ENCODE measurements at regions not wholly inside any gene's neighbourhood (a gene's known extent, or its start where the extent isn't known, plus 50 kb on each side); places are given as distances from the start of the nearest gene placed in this dataset.

DNA sequence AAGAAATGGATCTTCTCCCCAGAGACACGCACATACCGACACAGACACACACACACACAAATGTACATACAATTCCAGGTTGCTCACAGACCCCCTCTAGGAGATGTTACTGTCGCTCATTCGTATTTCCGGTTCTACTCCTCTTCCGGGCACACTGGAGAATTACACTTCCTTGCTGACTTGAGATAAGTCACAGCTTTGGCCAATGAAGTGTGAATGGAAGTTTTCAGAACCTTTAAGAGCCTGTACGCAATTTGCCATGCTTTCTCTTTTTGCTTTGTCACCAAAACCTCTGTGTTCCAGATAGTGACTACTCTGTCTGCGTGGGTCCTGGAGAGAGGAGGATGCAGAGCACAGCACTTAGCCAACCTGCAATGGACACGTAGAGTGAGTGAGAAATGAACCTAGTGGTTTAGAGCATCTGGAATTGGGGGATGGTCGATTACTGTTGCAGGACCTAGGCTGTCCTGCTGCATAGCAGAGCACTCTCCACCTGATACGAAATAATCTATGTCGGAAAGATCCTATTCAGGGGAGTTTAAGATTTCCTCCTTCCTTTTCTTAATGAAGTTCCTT lies 239.5 kb upstream of the TET2 start (continued):
- TF ChIP-seq NFYB (IDR thresholded peaks at IDR 0.05; ENCODE audit: insufficient read depth, low read depth, low read length) (no peak), NRF1 (conservative IDR thresholded peaks at IDR 0.05; ENCODE audit: low read depth, low read length) (no peak), E2F4 (IDR thresholded peaks at IDR 0.05; ENCODE audit: low read depth, low read length) (no peak)
- TF ChIP-seq, protein P1, sequence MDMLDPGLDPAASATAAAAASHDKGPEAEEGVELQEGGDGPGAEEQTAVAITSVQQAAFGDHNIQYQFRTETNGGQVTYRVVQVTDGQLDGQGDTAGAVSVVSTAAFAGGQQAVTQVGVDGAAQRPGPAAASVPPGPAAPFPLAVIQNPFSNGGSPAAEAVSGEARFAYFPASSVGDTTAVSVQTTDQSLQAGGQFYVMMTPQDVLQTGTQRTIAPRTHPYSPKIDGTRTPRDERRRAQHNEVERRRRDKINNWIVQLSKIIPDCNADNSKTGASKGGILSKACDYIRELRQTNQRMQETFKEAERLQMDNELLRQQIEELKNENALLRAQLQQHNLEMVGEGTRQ (IDR thresholded peaks at IDR 0.05; ENCODE audit: borderline replicate concordance, low read depth, low read length) = no peak

GRCh38 chr4:104907991-104908390 lies 238.7 kb upstream of the TET2 start:
- Histone ChIP-seq H3K4me2 (ENCODE audit: control insufficient read depth, insufficient read depth) (no peak overlapping the region), H2AFZ (ENCODE audit: control insufficient read depth, low read depth, low read length) (no peak overlapping the region), H3K9me3 (replicated peaks; ENCODE audit: control insufficient read depth, insufficient read depth, low read length) (no peaks in the 10 kb centered on the region; the same call in 1 of the 3 replicates), H3K27ac (ENCODE audit: control insufficient read depth, insufficient read depth) (no peak overlapping the region), H3K36me3 (ENCODE audit: control insufficient read depth in 2 of 2, insufficient read depth in 2 of 2, low read length in 1 of 2) (no peaks in the 10 kb centered on the region), H3K4me3 (no peak overlapping the region), H4K20me1 (ENCODE audit: control insufficient read depth, insufficient read depth) (no peaks in the 10 kb centered on the region), H3K4me1 (ENCODE audit: control insufficient read depth, insufficient read depth, low read length) (no peaks in the 10 kb centered on the region), H3K9ac (ENCODE audit: control insufficient read depth, insufficient read depth, low read length) (no peak overlapping the region), H3K27me3 (replicated peaks in 1 of 2; ENCODE audit: control insufficient read depth in 2 of 2, insufficient read depth in 2 of 2, low read length in 1 of 2) (no peaks in the 10 kb centered on the region), H3K79me2 (ENCODE audit: control insufficient read depth, insufficient read depth, low read length) (no peaks in the 10 kb centered on the region)
- no TSS peak for BruUV-seq (replicated peaks)
- RAD21 ChIA-PET (ENCODE audit: unreplicated experiment) = no interaction called here
- WGBS (ENCODE audit: insufficient coverage, insufficient replicate concordance, low lambda C conversion rate, missing lambda C conversion rate) = 0% methylated on average over 1 of the region's 1 CpG
- SMC1A ChIA-PET (ENCODE audit: uncharacterized antibody, unreplicated experiment) = interaction anchor here (1.0 to 1.2 kb wide), 3 partner anchors 11 to 232 kb away, joined by 3 to 4 read pairs (median 3); no protein-coding TSS in a partner anchor
- intact Hi-C loops (cut with micrococcal nuclease; ENCODE audit: unreplicated experiment) (no loop called here), in situ Hi-C loops (cut with MboI) (no loop called here)
- FAIRE-seq = no peak
- TF ChIP-seq WRNIP1 (IDR thresholded peaks at IDR 0.05; ENCODE audit: borderline replicate concordance, low read depth, low read length) (no peak), JUND (IDR thresholded peaks at IDR 0.05; ENCODE audit: low read depth, low read length) (no peak), ZZZ3 (IDR thresholded peaks at IDR 0.05; ENCODE audit: control insufficient read depth, insufficient read length, low read depth) (no peak), BCL3 (IDR thresholded peaks at IDR 0.05; ENCODE audit: borderline replicate concordance, insufficient read depth, low read depth, low read length, poor library complexity, severe bottlenecking) (no peak), SPI1 (IDR thresholded peaks at IDR 0.05; ENCODE audit: borderline replicate concordance, insufficient read depth, low read depth, low read length) (no peak), RELA (IDR thresholded peaks at IDR 0.05; ENCODE audit: borderline replicate concordance, partially characterized antibody) (no peak), SMAD5 (IDR thresholded peaks at IDR 0.05; ENCODE audit: low read depth) (no peak)
- TF ChIP-seq, protein P2, sequence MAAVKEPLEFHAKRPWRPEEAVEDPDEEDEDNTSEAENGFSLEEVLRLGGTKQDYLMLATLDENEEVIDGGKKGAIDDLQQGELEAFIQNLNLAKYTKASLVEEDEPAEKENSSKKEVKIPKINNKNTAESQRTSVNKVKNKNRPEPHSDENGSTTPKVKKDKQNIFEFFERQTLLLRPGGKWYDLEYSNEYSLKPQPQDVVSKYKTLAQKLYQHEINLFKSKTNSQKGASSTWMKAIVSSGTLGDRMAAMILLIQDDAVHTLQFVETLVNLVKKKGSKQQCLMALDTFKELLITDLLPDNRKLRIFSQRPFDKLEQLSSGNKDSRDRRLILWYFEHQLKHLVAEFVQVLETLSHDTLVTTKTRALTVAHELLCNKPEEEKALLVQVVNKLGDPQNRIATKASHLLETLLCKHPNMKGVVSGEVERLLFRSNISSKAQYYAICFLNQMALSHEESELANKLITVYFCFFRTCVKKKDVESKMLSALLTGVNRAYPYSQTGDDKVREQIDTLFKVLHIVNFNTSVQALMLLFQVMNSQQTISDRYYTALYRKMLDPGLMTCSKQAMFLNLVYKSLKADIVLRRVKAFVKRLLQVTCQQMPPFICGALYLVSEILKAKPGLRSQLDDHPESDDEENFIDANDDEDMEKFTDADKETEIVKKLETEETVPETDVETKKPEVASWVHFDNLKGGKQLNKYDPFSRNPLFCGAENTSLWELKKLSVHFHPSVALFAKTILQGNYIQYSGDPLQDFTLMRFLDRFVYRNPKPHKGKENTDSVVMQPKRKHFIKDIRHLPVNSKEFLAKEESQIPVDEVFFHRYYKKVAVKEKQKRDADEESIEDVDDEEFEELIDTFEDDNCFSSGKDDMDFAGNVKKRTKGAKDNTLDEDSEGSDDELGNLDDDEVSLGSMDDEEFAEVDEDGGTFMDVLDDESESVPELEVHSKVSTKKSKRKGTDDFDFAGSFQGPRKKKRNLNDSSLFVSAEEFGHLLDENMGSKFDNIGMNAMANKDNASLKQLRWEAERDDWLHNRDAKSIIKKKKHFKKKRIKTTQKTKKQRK (IDR thresholded peaks at IDR 0.05; ENCODE audit: low read depth, low read length) = no peak
- no peak for DNase-seq (ENCODE audit: low read depth, low spot score)
- ATAC-seq = no peak
- POLR2A ChIA-PET = no interaction called here
- CTCF ChIA-PET = interaction anchor here (0.7 to 1.3 kb wide), 3 partner anchors 8 to 29 kb away, joined by 3 to 4 read pairs (median 3); no protein-coding TSS in a partner anchor

Measured in GM12878 (cell line).